GM23338 (cell line): ENCODE measurements at regions not wholly inside any gene's neighbourhood (a gene's known extent, or its start where the extent isn't known, plus 50 kb on each side); places are given as distances from the start of the nearest gene placed in this dataset.

Experiments
- ATAC-seq: fragments of 200-7000 bp; cut with Tn5 transposase; 3 replicates; pipeline ENCODE4 v1.9.1; 2020
- DNase-seq: peaks from one replicate; pipeline ENCODE4 v3.0.0-alpha.2; 2015; ENCODE audit warnings: low spot score
- H2AFZ ChIP-seq: fragments of 200-600 bp; sonication (generic); 2 replicates; pipeline ENCODE4 v1.8.0; 2016; ENCODE audit warnings: antibody characterized with exemption, mild to moderate bottlenecking, moderate library complexity
- H3F3A ChIP-seq: fragments of 200-600 bp; sonication (generic); replicated peaks from 2 replicates; pipeline ENCODE4 v1.8.0; 2017; ENCODE audit warnings: antibody characterized with exemption, mixed run types, low read depth
- H3K27ac ChIP-seq: fragments of 200-600 bp; sonication (generic); 2 replicates; pipeline ENCODE4 v1.6.1; 2016; ENCODE audit warnings: low read depth
- H3K27me3 ChIP-seq: fragments of 200-600 bp; sonication (generic); 2 replicates; pipeline ENCODE4 v1.8.0; 2016; ENCODE audit warnings: mild to moderate bottlenecking, mixed run types, moderate library complexity; ENCODE audit not compliant: insufficient read depth
- H3K36me3 ChIP-seq: fragments of 200-600 bp; sonication (generic); 2 replicates; pipeline ENCODE4 v1.8.0; 2016; ENCODE audit warnings: mild to moderate bottlenecking; ENCODE audit not compliant: insufficient read depth
- H3K4me1 ChIP-seq: fragments of 200-600 bp; sonication (generic); 2 replicates; pipeline ENCODE4 v1.8.0; 2016; ENCODE audit warnings: mild to moderate bottlenecking, moderate library complexity; ENCODE audit not compliant: insufficient read depth
- H3K4me2 ChIP-seq: fragments of 200-600 bp; sonication (generic); 2 replicates; pipeline ENCODE4 v1.7.1; 2017; ENCODE audit warnings: mixed run types
- H3K4me3 ChIP-seq: fragments of 200-600 bp; sonication (generic); 2 replicates; pipeline ENCODE4 v1.6.1; 2016; ENCODE audit warnings: mixed run types
- H3K79me2 ChIP-seq: fragments of 200-600 bp; sonication (generic); replicated peaks from 2 replicates; pipeline ENCODE4 v1.8.0; 2017; ENCODE audit warnings: mild to moderate bottlenecking; ENCODE audit not compliant: insufficient read depth
- H3K9me2 ChIP-seq: fragments of 200-600 bp; sonication (generic); 2 replicates; pipeline ENCODE4 v1.8.0; 2017; ENCODE audit not compliant: insufficient read depth
- H4K20me1 ChIP-seq: fragments of 200-600 bp; sonication (generic); replicated peaks from 2 replicates; pipeline ENCODE4 v1.8.0; 2017; ENCODE audit warnings: mild to moderate bottlenecking; ENCODE audit not compliant: insufficient read depth
- H3K27ac Mint-ChIP-seq: 2 replicates; pipeline ENCODE4 v1.8.0; 2020; ENCODE audit warnings: inconsistent platforms, mild to moderate bottlenecking, moderate library complexity, mixed read lengths
- H3K27me3 Mint-ChIP-seq: 3 replicates; pipeline ENCODE4 v1.8.0; 2022; ENCODE audit warnings: low read depth, mild to moderate bottlenecking, moderate library complexity, mixed read lengths, inconsistent platforms; ENCODE audit not compliant: insufficient read depth, poor library complexity
- H3K36me3 Mint-ChIP-seq: 3 replicates; pipeline ENCODE4 v1.8.0; 2021; ENCODE audit warnings: low read depth, mild to moderate bottlenecking, inconsistent platforms, moderate library complexity, mixed read lengths
- H3K4me1 Mint-ChIP-seq: 3 replicates; pipeline ENCODE4 v1.8.0; 2020; ENCODE audit warnings: mild to moderate bottlenecking, inconsistent platforms, mixed read lengths
- H3K4me3 Mint-ChIP-seq: 3 replicates; pipeline ENCODE4 v1.8.0; 2021; ENCODE audit warnings: moderate library complexity, mild to moderate bottlenecking, inconsistent platforms, mixed read lengths
- H3K9me3 Mint-ChIP-seq: 3 replicates; pipeline ENCODE4 v1.8.0; 2020; ENCODE audit warnings: moderate library complexity, mild to moderate bottlenecking, inconsistent platforms, mixed read lengths
- JUNB ChIP-seq: IDR thresholded peaks from one replicate; pipeline ENCODE4 v1.6.1; 2016; ENCODE audit warnings: antibody characterized with exemption; ENCODE audit not compliant: unreplicated experiment
- ZNF331 ChIP-seq: fragments of 250-450 bp; sonication (Bioruptor Pico); IDR thresholded peaks from 2 replicates; pipeline ENCODE4 v1.5.0; 2020; ENCODE audit warnings: low read depth, mild to moderate bottlenecking, moderate library complexity
- TF ChIP-seq, protein P1 (sequence below), 2 experiments: fragments of 200-600 bp in 1 of 2; sonication (generic) in 1 of 2; conservative IDR thresholded peaks; 2 replicates each; pipeline versions ENCODE4 v1.5.1 to v1.6.1; 2016 to 2017; ENCODE audit warnings: antibody characterized with exemption in 2 of 2, low read depth in 2 of 2, mild to moderate bottlenecking in 2 of 2, moderate library complexity in 1 of 2
- TF ChIP-seq, protein P2 (sequence below): fragments of 250-450 bp; sonication (Bioruptor Pico); IDR thresholded peaks from 2 replicates; pipeline ENCODE4 v1.5.0; 2020; ENCODE audit warnings: mild to moderate bottlenecking, moderate library complexity

DNA sequence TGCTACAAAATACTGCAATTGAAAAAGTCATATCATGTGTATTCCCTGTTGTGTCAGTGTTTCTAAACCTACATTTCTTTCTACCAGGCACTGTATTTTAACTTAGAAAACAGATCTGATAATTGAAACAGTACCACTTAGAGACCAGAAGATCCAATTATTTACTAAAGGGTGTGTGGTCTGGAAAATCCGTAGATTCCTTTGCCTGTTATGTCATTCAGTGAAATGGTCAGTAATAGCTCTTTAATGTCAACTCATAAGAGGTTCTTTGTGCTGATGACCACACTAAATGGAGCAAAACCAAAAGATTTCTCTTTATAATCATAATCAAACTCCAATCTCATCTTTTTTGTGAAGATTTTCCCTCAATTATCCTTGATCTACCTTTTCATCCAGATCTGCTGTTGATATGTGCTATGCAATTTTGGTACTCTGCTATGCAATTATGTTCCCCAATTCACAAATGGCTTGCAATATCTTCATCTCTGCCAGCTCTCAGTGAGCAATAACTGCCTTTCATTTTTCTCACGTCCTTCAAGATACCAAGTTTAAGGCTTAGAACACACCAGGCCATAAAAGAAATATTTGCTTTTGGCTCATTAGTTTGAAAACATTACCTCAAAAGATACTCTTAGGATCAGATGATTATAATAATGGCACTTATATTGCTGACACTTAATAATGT, 165.5 kb downstream of the MOXD1 start:
- no peak overlapping the region for H2AFZ ChIP-seq
- H3K27me3 ChIP-seq, result no peaks in the 10 kb centered on the region
- H3K4me2 ChIP-seq, result no peak overlapping the region
- peaks cover 17% of the 10 kb centered on the region; the same call in 2 of the 3 replicates for H3K4me1 Mint-ChIP-seq
- H3K9me3 Mint-ChIP-seq, result no peaks in the 10 kb centered on the region
- no peak for DNase-seq
- no peaks in the 10 kb centered on the region for H3K9me2 ChIP-seq
- no peak overlapping the region for H3K27ac ChIP-seq
- no peaks in the 10 kb centered on the region for H3F3A ChIP-seq
- H3K36me3 Mint-ChIP-seq, result no peaks in the 10 kb centered on the region
- no peaks in the 10 kb centered on the region for H3K79me2 ChIP-seq
- H4K20me1 ChIP-seq, result no peaks in the 10 kb centered on the region
- no peak for TF ChIP-seq ZNF331
- TF ChIP-seq, protein P1, sequence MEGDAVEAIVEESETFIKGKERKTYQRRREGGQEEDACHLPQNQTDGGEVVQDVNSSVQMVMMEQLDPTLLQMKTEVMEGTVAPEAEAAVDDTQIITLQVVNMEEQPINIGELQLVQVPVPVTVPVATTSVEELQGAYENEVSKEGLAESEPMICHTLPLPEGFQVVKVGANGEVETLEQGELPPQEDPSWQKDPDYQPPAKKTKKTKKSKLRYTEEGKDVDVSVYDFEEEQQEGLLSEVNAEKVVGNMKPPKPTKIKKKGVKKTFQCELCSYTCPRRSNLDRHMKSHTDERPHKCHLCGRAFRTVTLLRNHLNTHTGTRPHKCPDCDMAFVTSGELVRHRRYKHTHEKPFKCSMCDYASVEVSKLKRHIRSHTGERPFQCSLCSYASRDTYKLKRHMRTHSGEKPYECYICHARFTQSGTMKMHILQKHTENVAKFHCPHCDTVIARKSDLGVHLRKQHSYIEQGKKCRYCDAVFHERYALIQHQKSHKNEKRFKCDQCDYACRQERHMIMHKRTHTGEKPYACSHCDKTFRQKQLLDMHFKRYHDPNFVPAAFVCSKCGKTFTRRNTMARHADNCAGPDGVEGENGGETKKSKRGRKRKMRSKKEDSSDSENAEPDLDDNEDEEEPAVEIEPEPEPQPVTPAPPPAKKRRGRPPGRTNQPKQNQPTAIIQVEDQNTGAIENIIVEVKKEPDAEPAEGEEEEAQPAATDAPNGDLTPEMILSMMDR (conservative IDR thresholded peaks at IDR 0.05; ENCODE audit: low read depth in 2 of 2), result no peak
- no peaks in the 10 kb centered on the region for H3K36me3 ChIP-seq
- H3K4me3 Mint-ChIP-seq, result no peak overlapping the region
- no peak overlapping the region for H3K4me3 ChIP-seq
- no peak overlapping the region for H3K27ac Mint-ChIP-seq
- ATAC-seq, result no peak
- no peaks in the 10 kb centered on the region for H3K27me3 Mint-ChIP-seq
- H3K4me1 ChIP-seq, result 0 out of 2 replicates have a peak, but pooled peaks cover 9% of the 10 kb centered on the region

DNA sequence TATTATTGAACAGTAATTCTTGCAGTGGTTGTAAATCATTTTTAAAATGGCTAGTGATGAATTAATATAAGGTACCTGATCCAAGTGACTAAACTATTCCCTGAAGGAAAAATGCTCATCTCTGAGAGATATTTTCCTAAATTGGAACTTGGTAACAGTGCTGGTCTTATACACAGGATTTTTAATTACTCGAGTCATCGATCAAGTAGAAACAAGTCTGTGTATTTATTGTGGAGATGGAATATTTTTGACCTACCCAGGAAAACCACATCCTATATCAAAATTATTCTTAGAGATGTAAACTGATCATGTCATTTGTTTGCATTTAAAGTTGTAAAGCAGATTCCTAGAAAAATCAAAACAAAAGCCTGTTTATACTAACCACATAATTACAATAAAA, 166.9 kb downstream of the MOXD1 start:
- H3K27me3 Mint-ChIP-seq, result no peaks in the 10 kb centered on the region
- H3K4me3 ChIP-seq, result no peak overlapping the region
- ATAC-seq (no peak), DNase-seq (no peak)
- no peak overlapping the region for H3K4me2 ChIP-seq
- TF ChIP-seq JUNB, result no peak
- TF ChIP-seq, protein P2, sequence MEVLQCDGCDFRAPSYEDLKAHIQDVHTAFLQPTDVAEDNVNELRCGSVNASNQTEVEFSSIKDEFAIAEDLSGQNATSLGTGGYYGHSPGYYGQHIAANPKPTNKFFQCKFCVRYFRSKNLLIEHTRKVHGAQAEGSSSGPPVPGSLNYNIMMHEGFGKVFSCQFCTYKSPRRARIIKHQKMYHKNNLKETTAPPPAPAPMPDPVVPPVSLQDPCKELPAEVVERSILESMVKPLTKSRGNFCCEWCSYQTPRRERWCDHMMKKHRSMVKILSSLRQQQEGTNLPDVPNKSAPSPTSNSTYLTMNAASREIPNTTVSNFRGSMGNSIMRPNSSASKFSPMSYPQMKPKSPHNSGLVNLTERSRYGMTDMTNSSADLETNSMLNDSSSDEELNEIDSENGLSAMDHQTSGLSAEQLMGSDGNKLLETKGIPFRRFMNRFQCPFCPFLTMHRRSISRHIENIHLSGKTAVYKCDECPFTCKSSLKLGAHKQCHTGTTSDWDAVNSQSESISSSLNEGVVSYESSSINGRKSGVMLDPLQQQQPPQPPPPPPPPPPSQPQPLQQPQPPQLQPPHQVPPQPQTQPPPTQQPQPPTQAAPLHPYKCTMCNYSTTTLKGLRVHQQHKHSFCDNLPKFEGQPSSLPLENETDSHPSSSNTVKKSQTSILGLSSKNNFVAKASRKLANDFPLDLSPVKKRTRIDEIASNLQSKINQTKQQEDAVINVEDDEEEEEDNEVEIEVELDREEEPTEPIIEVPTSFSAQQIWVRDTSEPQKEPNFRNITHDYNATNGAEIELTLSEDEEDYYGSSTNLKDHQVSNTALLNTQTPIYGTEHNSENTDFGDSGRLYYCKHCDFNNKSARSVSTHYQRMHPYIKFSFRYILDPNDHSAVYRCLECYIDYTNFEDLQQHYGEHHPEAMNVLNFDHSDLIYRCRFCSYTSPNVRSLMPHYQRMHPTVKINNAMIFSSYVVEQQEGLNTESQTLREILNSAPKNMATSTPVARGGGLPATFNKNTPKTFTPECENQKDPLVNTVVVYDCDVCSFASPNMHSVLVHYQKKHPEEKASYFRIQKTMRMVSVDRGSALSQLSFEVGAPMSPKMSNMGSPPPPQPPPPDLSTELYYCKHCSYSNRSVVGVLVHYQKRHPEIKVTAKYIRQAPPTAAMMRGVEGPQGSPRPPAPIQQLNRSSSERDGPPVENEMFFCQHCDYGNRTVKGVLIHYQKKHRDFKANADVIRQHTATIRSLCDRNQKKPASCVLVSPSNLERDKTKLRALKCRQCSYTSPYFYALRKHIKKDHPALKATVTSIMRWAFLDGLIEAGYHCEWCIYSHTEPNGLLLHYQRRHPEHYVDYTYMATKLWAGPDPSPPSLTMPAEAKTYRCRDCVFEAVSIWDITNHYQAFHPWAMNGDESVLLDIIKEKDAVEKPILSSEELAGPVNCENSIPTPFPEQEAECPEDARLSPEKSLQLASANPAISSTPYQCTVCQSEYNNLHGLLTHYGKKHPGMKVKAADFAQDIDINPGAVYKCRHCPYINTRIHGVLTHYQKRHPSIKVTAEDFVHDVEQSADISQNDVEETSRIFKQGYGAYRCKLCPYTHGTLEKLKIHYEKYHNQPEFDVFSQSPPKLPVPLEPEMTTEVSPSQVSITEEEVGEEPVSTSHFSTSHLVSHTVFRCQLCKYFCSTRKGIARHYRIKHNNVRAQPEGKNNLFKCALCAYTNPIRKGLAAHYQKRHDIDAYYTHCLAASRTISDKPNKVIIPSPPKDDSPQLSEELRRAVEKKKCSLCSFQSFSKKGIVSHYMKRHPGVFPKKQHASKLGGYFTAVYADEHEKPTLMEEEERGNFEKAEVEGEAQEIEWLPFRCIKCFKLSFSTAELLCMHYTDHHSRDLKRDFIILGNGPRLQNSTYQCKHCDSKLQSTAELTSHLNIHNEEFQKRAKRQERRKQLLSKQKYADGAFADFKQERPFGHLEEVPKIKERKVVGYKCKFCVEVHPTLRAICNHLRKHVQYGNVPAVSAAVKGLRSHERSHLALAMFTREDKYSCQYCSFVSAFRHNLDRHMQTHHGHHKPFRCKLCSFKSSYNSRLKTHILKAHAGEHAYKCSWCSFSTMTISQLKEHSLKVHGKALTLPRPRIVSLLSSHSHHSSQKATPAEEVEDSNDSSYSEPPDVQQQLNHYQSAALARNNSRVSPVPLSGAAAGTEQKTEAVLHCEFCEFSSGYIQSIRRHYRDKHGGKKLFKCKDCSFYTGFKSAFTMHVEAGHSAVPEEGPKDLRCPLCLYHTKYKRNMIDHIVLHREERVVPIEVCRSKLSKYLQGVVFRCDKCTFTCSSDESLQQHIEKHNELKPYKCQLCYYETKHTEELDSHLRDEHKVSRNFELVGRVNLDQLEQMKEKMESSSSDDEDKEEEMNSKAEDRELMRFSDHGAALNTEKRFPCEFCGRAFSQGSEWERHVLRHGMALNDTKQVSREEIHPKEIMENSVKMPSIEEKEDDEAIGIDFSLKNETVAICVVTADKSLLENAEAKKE (CRISPR knock-in tag), result no peak
- no peak overlapping the region for H2AFZ ChIP-seq
- no peaks in the 10 kb centered on the region for H3K36me3 Mint-ChIP-seq
- no peaks in the 10 kb centered on the region for H3K27me3 ChIP-seq
- H3K4me1 Mint-ChIP-seq, result peaks cover 17% of the 10 kb centered on the region; the same call in 2 of the 3 replicates
- no peak overlapping the region for H3K27ac ChIP-seq
- no peaks in the 10 kb centered on the region for H3K79me2 ChIP-seq
- no peaks in the 10 kb centered on the region for H3K9me3 Mint-ChIP-seq
- H3K27ac Mint-ChIP-seq, result no peak overlapping the region
- no peaks in the 10 kb centered on the region for H4K20me1 ChIP-seq
- no peak overlapping the region for H3K4me3 Mint-ChIP-seq
- no peaks in the 10 kb centered on the region for H3K36me3 ChIP-seq
- H3K4me1 ChIP-seq, result 0 out of 2 replicates have a peak, but pooled peaks cover 9% of the 10 kb centered on the region
- no peaks in the 10 kb centered on the region for H3K9me2 ChIP-seq
- H3F3A ChIP-seq, result no peaks in the 10 kb centered on the region
